DND-41 (cell line): ENCODE measurements at regions not wholly inside any gene's neighbourhood (a gene's known extent, or its start where the extent isn't known, plus 50 kb on each side); places are given as distances from the start of the nearest gene placed in this dataset.

ENCODE experiments used
- ATAC-seq: fragments of 200-7000 bp; cut with Tn5 transposase; 3 replicates; pipeline ENCODE4 v1.9.1; 2021; ENCODE audit warnings: low read depth; ENCODE audit not compliant: insufficient read depth
- DNase-seq: peaks from one replicate; pipeline ENCODE4 v3.0.0-alpha.2; 2020
- H2AFZ ChIP-seq: 2 replicates; pipeline ENCODE4 v1.6.0; 2012; ENCODE audit warnings: low read depth, low read length
- H3K27ac ChIP-seq: 2 replicates; pipeline ENCODE4 v1.5.1; 2012; ENCODE audit warnings: low read length, inconsistent platforms
- H3K27me3 ChIP-seq: fragments of 200-600 bp; sonication (generic); 2 replicates; pipeline ENCODE4 v1.6.0; 2012; ENCODE audit warnings: low read length, mild to moderate bottlenecking, inconsistent platforms; ENCODE audit not compliant: insufficient read depth, poor library complexity
- H3K36me3 ChIP-seq: 2 replicates; pipeline ENCODE4 v1.5.1; 2012; ENCODE audit warnings: low read length, inconsistent platforms; ENCODE audit not compliant: insufficient read depth
- H3K4me1 ChIP-seq: 2 replicates; pipeline ENCODE4 v1.5.1; 2012; ENCODE audit warnings: mild to moderate bottlenecking, low read length; ENCODE audit not compliant: insufficient read depth
- H3K4me2 ChIP-seq: 2 replicates; pipeline ENCODE4 v1.6.0; 2012; ENCODE audit warnings: mild to moderate bottlenecking, moderate library complexity, low read length, inconsistent platforms; ENCODE audit not compliant: insufficient read depth
- H3K4me3 ChIP-seq, 2 experiments: fragments of 200-600 bp in 1 of 2; shearing (Covaris generic) in 1 of 2; 2 replicates each; pipeline ENCODE4 v1.5.1; 2012 to 2016; ENCODE audit warnings: inconsistent platforms in 2 of 2, low read length in 2 of 2, mild to moderate bottlenecking in 2 of 2, low read depth in 1 of 2, moderate library complexity in 1 of 2
- H3K79me2 ChIP-seq: 2 replicates; pipeline ENCODE4 v1.6.0; 2012; ENCODE audit warnings: low read length, inconsistent platforms; ENCODE audit not compliant: insufficient read depth
- H3K9ac ChIP-seq: 2 replicates; pipeline ENCODE4 v1.6.0; 2012; ENCODE audit warnings: low read depth, mild to moderate bottlenecking, inconsistent platforms, low read length, moderate library complexity
- H3K9me3 ChIP-seq: 2 replicates; pipeline ENCODE4 v1.5.1; 2012; ENCODE audit warnings: low read length, moderate library complexity, mild to moderate bottlenecking, inconsistent platforms; ENCODE audit not compliant: insufficient read depth, severe bottlenecking
- H4K20me1 ChIP-seq: 2 replicates; pipeline ENCODE4 v1.6.0; 2012; ENCODE audit warnings: low read length; ENCODE audit not compliant: insufficient read depth
- CTCF ChIP-seq: IDR thresholded peaks from 2 replicates; pipeline ENCODE4 v1.5.1; 2012; ENCODE audit warnings: borderline replicate concordance, low read length, moderate library complexity, mild to moderate bottlenecking; ENCODE audit not compliant: poor library complexity, severe bottlenecking; ENCODE audit errors: extremely low read depth
- EZH2 ChIP-seq: IDR thresholded peaks from 3 replicates; pipeline ENCODE4 v1.6.1; 2012; ENCODE audit warnings: borderline replicate concordance, low read depth, mild to moderate bottlenecking, moderate library complexity, low read length, inconsistent platforms; ENCODE audit not compliant: severe bottlenecking

DNA sequence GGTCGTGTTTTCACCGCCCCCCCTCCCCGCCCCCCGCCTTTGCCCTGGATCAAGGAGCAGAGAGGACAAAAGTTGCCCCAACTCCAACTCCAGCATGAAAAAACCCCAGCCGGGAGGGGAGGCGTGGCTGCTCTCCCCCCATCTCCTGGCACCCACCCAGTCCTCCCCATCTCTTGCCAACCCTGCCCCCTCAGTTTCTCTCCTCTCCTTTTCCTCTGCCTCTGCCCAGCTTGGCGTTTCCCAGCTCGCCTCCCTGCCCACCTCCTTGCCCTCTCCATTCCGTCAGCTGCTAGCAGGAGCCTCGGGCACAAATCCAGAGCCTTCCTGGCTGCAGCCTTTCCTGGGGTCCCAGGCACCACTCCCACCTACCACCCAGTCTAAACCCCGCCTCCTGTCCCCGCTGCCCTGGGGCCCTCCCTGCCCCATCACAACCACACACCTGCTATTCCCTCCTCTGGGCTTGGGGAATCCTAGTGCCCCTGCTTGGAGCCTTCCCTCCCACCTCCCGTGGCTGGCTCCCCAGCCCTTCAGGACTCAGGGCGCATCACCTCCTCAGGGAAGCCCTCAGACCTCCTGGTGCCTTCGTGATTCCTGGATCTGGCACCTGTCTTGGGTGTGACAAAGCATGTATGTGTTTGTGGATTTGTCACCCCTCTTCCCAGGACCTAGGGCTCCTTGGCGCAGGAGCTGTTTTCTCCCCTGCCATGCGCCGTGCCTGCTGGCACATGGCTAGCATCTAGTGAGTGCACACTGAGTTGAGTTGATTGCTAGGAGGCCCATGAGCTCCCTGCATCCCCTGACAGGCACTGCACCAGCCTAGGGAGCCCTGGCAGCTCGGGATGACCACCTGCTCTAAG, 209.1 kb downstream of the TFCP2L1 start:
- Histone ChIP-seq H3K9me3 (no peaks in the 10 kb centered on the region), H3K36me3 (no peaks in the 10 kb centered on the region), H3K9ac (no peak overlapping the region), H3K27ac (no peak overlapping the region), H3K4me3 (no peak overlapping the region), H2AFZ (no peak overlapping the region), H4K20me1 (peaks cover 5% of the 10 kb centered on the region; the same call in 1 of the 2 replicates), H3K79me2 (no peaks in the 10 kb centered on the region), H3K4me1 (no peaks in the 10 kb centered on the region), H3K27me3 (peaks cover 4% of the 10 kb centered on the region), H3K4me2 (no peak overlapping the region)
- DNase-seq, result no peak
- no peak for ATAC-seq
- TF ChIP-seq EZH2, result no peak
- no peak for TF ChIP-seq CTCF

- peaks cover 4% of the 10 kb centered on the region for H3K27me3 ChIP-seq
- H3K36me3 ChIP-seq, result no peaks in the 10 kb centered on the region
- no peaks in the 10 kb centered on the region for H3K9me3 ChIP-seq
- H3K27ac ChIP-seq, result no peak overlapping the region
- no peak overlapping the region for H3K4me2 ChIP-seq
- no peaks in the 10 kb centered on the region for H3K4me1 ChIP-seq
- no peak overlapping the region for H2AFZ ChIP-seq
- DNase-seq, result no peak
- no peak for ATAC-seq
- peaks cover 5% of the 10 kb centered on the region; the same call in 1 of the 2 replicates for H4K20me1 ChIP-seq
- H3K4me3 ChIP-seq, result no peak overlapping the region
- H3K79me2 ChIP-seq, result no peaks in the 10 kb centered on the region
- TF ChIP-seq EZH2, result no peak
- no peak for TF ChIP-seq CTCF
- no peak overlapping the region for H3K9ac ChIP-seq
Observed at GRCh38 chr2:121076498-121076820, 208.5 kb downstream of the TFCP2L1 start.

DNA sequence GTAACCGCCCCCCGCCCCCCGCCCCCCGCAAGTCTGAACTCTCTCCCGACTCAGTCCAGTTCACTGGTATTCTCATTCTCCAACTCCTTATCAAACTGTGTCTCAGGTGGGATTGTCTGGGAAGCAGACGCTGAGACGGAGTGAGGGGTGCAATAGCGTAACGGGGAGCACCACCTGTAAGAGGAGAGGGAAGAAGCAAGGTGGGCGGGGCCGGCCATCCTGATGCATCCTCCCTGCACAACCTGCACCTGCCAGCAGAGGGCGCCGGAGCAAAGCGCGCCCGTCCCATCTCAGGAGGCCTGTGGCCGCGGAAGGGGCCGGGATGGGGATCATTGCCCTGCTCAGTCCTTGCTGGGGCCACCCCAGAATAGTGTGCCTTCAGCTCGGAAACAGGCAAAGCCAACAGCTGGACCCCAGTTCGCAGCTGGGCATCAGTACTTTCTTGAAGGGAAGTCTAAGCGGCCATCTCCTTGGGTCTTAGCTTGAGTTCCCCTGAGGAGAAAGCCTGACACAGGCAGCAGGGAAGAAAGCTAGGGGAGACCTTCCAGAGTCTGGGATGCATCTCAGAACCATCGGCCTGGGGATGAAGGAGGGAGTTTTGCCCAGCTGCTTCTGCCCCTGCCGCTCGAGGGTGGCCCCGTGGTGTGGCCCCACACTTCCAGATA, 208.0 kb downstream of the TFCP2L1 start:
- H3K36me3 ChIP-seq, result no peaks in the 10 kb centered on the region
- no peak overlapping the region for H3K9ac ChIP-seq
- TF ChIP-seq EZH2 (no peak), CTCF (peak; percentile 94)
- H3K4me1 ChIP-seq, result no peaks in the 10 kb centered on the region
- DNase-seq (peak; percentile 72), ATAC-seq (peak; percentile 65)
- H4K20me1 ChIP-seq, result peaks cover 5% of the 10 kb centered on the region; the same call in 1 of the 2 replicates
- H3K27me3 ChIP-seq, result peaks cover 4% of the 10 kb centered on the region
- H3K27ac ChIP-seq, result no peak overlapping the region
- H3K9me3 ChIP-seq, result no peaks in the 10 kb centered on the region
- no peak overlapping the region for H3K4me3 ChIP-seq
- no peak overlapping the region for H2AFZ ChIP-seq
- H3K4me2 ChIP-seq, result no peak overlapping the region
- H3K79me2 ChIP-seq, result no peaks in the 10 kb centered on the region
